Stomach smooth muscle (tissue), 2 donors: ENCODE measurements at regions not wholly inside any gene's neighbourhood (a gene's known extent, or its start where the extent isn't known, plus 50 kb on each side); places are given as distances from the start of the nearest gene placed in this dataset.

ENCODE experiments used
- H3K27ac ChIP-seq: one replicate; pipeline ENCODE4 v1.7.0; 2013; ENCODE audit warnings: mild to moderate bottlenecking, low read length, inconsistent platforms
- H3K27me3 ChIP-seq, 2 donors: one replicate each; pipeline ENCODE4 v1.7.0; 2013; ENCODE audit warnings: low read length in 2 of 2; ENCODE audit not compliant: insufficient read depth in 2 of 2, control insufficient read depth in 1 of 2
- H3K36me3 ChIP-seq, 2 donors: one replicate each; pipeline ENCODE4 v1.7.0; 2013; ENCODE audit warnings: low read length in 2 of 2; ENCODE audit not compliant: control insufficient read depth in 2 of 2, insufficient read depth in 2 of 2
- H3K4me1 ChIP-seq: one replicate; pipeline ENCODE4 v1.7.0; 2013; ENCODE audit warnings: low read length; ENCODE audit not compliant: control insufficient read depth, insufficient read depth
- H3K4me3 ChIP-seq, 2 donors: one replicate each; pipeline ENCODE4 v1.7.0; 2013; ENCODE audit warnings: low read length in 2 of 2
- H3K9ac ChIP-seq, 2 donors: one replicate each; pipeline ENCODE4 v1.7.0; 2013; ENCODE audit warnings: low read length in 2 of 2, mild to moderate bottlenecking in 1 of 2
- H3K9me3 ChIP-seq, 2 donors: one replicate each; pipeline ENCODE4 v1.7.0; 2013; ENCODE audit warnings: low read length in 2 of 2; ENCODE audit not compliant: control insufficient read depth in 2 of 2
- donor health status: healthy.
- donor health status: Pancreatic carcinoma.

DNA sequence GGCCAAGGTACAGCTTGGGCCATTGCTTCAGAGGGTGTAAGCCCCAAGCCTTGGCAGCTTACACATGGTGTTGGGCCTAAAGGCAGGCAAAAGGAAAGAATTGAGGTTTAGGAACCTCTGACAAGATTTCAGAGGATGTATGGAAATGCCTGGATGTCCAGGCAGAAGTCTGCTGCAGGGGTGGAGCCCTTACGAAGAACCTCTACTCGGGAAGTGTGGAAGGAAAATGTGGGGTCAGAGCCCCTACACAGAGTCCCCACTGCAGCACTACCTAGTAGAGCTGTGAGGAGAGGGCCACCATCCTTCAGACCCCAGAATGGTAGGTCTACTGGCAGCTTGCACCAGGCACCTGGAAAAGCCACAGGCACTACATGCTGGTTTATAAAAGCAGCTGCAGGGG, 124.2 kb downstream of the RPIA start:
- Histone ChIP-seq H3K9me3 (no peaks in the 10 kb centered on the region), H3K27ac (no peak overlapping the region), H3K9ac (no peak overlapping the region), H3K4me1 (no peaks in the 10 kb centered on the region), H3K4me3 (no peak overlapping the region), H3K36me3 (no peaks in the 10 kb centered on the region), H3K27me3 (no peaks in the 10 kb centered on the region)

DNA sequence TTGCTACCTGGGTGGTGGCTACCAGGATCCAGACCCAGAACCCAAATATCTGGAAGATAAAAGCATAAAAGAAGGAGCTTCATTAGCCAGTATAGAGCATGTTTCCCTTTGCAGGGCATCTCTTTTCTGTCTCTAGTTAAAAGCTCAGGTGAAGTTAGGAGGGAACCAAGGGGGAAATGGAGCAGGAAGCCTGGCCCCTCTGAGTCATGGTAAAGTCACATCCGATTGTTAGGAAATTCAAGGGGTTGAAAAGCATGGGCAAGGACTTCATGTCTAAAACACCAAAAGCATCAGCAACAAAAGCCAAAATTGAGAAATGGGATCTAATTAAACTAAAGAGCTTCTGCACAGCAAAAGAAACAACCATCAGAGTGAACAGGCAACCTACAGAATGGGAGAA, 126.9 kb downstream of the RPIA start:
- H3K36me3 ChIP-seq, result no peaks in the 10 kb centered on the region
- H3K27me3 ChIP-seq, result peaks cover 0 to 3% of the 10 kb centered on the region in 2 donors
- no peak overlapping the region for H3K9ac ChIP-seq
- no peaks in the 10 kb centered on the region for H3K9me3 ChIP-seq
- H3K4me1 ChIP-seq, result no peaks in the 10 kb centered on the region
- H3K27ac ChIP-seq, result no peak overlapping the region
- no peak overlapping the region for H3K4me3 ChIP-seq

DNA sequence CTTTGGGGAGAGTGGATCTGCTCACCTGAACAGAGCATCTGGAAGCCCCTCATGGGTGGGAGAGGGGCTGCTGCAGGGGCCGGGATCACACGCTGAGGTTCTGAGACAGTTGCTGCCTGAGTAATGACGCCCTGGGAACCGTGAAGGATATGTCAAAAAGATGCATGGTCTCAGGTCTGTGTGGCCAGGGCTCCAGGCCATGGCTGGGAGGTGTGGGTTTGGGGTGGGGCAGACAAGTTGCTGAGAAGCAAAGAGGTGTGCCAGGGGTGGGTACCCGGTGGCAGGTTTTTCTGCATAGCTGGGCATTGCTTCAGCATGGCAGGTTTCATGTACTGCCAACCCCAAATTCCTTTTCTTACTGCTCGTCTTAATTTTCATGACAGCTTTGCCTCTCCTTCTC, 133.5 kb downstream of the RPIA start:
- Histone ChIP-seq H3K9me3 (no peaks in the 10 kb centered on the region), H3K27me3 (peaks cover 5% of the 10 kb centered on the region in 2 donors), H3K4me1 (no peaks in the 10 kb centered on the region), H3K4me3 (no peak overlapping the region), H3K36me3 (no peaks in the 10 kb centered on the region), H3K9ac (no peak overlapping the region), H3K27ac (no peak overlapping the region)

DNA sequence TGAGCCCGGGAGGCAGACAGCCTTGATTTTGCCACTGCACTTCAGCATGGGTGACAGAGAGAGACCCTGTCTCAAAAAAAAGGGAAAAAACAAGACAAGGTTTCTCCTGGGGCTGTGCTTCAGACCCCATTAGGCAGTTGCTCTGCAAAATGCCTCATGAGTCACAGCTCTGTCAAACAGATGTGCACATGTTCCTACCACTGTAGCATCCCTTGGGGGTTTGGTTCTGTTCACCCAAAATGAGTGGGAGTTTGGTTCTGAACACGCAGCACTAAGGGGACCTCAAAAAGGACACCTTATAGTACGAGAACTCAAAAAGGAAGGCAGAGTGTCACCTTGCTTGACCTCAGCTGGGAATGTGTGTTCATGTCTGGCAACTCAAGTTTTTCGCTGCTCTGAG, 134.9 kb downstream of the RPIA start:
- Histone ChIP-seq H3K4me3 (no peak overlapping the region), H3K9me3 (no peaks in the 10 kb centered on the region), H3K27me3 (peaks cover 5% of the 10 kb centered on the region in 2 donors), H3K36me3 (no peaks in the 10 kb centered on the region), H3K27ac (no peak overlapping the region), H3K9ac (no peak overlapping the region), H3K4me1 (no peaks in the 10 kb centered on the region)

DNA sequence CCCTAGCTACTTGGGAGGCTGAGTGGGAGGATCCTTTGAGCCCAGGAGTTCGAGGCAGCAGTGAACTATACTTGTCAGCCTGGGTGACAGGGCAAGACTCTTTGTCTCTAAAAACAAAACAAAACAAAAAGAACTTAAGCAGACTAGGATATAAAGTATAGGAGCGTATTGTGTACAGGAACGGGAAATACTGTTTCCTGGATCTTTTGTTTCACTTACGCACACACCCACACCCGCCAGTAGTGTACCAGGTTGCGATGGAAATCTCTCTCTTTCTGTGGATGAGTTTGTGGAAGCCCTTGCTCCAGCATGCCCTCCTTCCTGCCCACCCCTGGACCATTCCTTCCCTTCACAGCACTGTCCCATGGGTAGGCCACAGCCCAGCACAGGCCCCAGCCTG, 136.3 kb downstream of the RPIA start:
- H3K9me3 ChIP-seq, result no peaks in the 10 kb centered on the region
- no peak overlapping the region for H3K9ac ChIP-seq
- H3K36me3 ChIP-seq, result no peaks in the 10 kb centered on the region
- H3K4me1 ChIP-seq, result no peaks in the 10 kb centered on the region
- H3K4me3 ChIP-seq, result no peak overlapping the region
- H3K27ac ChIP-seq, result no peak overlapping the region
- peaks cover 2 to 5% of the 10 kb centered on the region in 2 donors for H3K27me3 ChIP-seq

DNA sequence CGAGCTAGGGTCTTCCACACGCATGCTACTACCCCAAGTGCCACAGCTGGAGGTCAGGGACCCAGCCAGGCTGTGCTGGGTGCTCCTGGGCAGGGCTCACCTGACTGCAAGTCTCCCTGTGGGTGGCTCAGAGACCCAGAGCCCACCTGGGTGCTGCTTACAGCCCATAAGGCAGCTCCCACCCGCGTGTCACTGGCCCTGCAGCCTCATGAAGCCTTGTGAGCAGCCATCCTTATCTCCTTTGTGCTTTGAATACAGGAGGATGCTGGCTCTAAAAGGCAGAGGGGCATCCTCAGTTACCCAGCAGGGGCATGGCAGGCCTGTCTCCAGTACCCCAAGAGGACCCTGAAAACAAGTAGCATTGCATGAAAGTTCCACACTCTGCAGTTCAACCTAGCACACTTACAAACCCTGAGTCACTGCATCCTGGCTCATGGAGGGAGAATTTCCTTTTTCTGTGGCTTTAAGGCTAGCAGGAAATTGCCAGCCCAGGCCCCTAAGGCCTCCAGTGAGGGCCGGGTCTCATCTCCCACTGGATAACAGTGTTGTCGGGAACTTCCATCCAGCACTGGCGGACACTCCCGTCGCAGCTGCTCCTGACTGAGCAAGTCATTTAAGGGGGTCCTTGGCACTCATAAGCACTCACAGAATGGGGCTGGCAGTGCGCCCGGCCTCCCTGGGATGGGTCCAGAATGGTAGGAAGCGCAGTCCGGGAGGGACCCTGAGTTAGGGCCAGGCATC, 137.1 kb downstream of the RPIA start:
- Histone ChIP-seq H3K27ac (no peak overlapping the region), H3K36me3 (no peaks in the 10 kb centered on the region), H3K9me3 (no peaks in the 10 kb centered on the region), H3K27me3 (peaks cover 2 to 5% of the 10 kb centered on the region in 2 donors), H3K4me1 (no peaks in the 10 kb centered on the region), H3K4me3 (no peak overlapping the region), H3K9ac (no peak overlapping the region)

DNA sequence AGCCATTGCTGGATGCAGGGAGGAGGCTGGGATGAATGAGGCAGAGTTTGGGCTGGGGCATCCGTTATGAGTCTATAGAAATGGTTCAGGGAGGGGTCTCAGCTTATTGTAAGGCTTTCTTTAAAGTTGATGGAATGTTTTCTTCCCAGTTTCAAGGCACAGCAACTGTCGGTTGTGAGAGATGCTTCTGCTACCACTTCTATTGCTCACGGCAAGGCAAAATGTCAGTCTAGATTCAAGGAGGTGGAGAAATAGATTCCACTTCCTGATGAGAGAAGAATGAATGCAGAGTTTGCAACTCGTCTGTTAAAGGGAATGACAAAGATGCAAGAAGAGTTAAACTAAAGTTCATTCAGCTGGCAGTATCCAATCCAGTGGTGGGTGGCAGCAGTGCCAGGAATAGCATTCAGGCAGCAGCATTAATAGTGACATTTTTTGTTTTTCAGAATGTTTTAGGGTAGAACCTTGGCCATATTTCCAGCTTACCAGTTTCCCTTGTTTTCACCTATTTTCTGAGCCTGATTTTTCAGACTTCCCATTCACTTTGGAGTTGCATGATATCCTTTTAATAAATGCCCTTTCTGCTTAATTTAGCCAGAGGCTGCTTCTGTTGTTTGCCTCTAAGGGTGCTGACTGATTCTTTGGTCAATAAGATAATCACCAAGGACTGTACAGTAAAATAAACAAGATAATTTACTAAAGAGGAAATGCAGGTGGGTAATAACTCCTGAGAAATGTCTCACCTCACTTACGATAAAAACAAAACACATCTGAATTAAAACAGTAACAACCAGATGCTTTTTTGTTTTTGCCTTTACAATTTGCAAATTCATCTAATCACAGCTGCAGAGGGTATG, 138.4 kb downstream of the RPIA start:
- Histone ChIP-seq H3K9ac (no peak overlapping the region), H3K9me3 (no peaks in the 10 kb centered on the region), H3K4me1 (no peaks in the 10 kb centered on the region), H3K27me3 (peaks cover 2 to 5% of the 10 kb centered on the region in 2 donors), H3K4me3 (no peak overlapping the region), H3K36me3 (no peaks in the 10 kb centered on the region), H3K27ac (no peak overlapping the region)

DNA sequence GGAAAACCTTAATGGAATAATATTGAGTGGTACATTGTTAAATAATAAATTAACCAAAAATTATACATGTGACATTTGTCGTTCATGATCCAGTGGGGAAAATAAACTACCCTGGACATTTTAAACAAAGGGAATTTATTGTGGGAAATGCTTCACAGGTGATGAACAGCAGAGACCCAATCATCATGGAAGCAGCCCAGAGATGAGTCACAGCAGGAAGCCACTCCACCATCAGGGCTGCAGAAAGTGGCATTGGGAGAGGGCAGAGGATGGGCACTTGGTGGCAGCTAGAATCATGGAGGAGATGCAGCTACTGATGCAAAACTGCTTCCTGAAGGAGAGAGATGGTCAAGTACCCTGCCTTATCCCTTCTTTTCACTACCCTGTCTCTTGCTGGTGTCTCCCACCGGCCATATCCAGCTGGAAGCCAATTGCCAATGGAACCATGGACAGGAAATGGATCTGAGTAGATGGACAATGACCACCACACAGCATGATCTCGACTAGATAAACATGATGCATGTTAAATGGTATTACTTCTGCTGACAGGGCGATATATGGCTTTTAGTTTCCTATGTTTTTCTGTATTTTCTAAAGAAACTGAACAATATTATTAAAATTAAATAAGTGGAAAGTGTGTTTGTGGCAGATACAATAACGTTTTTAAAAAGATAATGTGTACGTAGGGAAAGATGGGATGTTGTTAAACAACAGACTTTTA, 139.8 kb downstream of the RPIA start:
- peaks cover 2 to 5% of the 10 kb centered on the region in 2 donors for H3K27me3 ChIP-seq
- no peaks in the 10 kb centered on the region for H3K4me1 ChIP-seq
- no peak overlapping the region for H3K4me3 ChIP-seq
- H3K27ac ChIP-seq, result no peak overlapping the region
- H3K36me3 ChIP-seq, result no peaks in the 10 kb centered on the region
- no peak overlapping the region for H3K9ac ChIP-seq
- H3K9me3 ChIP-seq, result no peaks in the 10 kb centered on the region

DNA sequence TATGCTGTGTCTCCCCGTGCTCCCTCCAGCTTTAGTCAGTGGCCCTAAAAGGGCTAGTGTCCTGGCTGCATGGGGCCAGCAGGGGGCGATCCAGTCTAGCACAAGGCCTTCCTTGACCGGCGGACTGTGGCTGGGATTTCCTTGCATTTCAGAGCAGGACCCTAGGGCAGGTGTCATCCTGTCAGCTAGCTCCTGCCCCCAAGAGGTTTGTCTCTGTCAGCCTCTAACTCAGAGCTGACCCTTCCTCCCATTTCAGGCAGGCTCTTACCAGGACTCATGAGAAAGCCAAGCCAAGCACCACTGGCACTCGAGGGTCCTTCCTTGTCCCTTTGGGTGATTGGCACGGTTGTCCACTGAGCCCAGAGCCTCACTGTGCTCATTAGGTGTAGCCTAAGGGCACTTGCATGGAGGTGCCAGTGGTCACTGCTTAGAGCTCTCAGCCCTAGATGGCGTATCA, 140.3 kb downstream of the RPIA start:
- Histone ChIP-seq H3K9me3 (no peaks in the 10 kb centered on the region), H3K27ac (no peak overlapping the region), H3K36me3 (no peaks in the 10 kb centered on the region), H3K4me3 (no peak overlapping the region), H3K9ac (no peak overlapping the region), H3K4me1 (no peaks in the 10 kb centered on the region), H3K27me3 (peaks cover 2 to 5% of the 10 kb centered on the region in 2 donors)

DNA sequence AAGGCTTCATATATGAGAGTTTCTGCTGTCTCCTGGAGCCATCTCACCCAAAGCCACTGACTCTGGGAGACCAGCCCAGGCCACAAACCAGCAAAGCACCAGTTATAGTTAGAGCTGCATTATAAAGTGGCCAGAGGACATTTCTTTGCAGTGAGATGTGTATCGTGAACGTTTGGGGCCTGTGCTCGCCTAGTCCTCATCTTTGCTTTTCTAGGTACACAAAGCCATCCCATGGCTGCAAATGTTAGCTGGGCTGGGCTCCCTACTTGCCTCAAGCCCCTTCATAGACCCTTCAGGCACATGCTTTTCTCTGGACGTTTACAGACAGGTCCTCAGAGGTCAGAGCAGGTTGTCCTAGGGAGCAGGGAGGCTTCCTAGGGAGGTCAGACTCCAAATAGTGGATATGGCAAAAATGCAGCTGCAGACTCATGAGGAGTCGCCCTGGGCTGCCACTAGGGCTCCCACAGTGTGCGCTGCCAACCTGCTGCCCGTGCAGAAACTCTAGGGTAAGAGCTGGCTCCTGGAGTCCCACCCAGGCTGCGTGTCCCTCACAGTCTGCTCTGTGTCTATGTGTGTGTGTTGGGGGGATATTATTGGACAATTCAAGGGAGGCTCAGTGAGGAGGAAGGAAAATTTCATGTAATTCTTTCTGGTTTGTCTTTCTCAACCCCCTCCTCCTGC, 141.0 kb downstream of the RPIA start:
- Histone ChIP-seq H3K27ac (no peak overlapping the region), H3K4me1 (no peaks in the 10 kb centered on the region), H3K9me3 (no peaks in the 10 kb centered on the region), H3K36me3 (no peaks in the 10 kb centered on the region), H3K9ac (no peak overlapping the region), H3K4me3 (no peak overlapping the region), H3K27me3 (peaks cover 2 to 5% of the 10 kb centered on the region in 2 donors)
